Panc1 (cell line): ENCODE measurements at regions not wholly inside any gene's neighbourhood (a gene's known extent, or its start where the extent isn't known, plus 50 kb on each side); places are given as distances from the start of the nearest gene placed in this dataset.

Source experiments
- POLR2AphosphoS5 ChIP-seq: IDR thresholded peaks from 2 replicates; pipeline ENCODE4 v1.6.1; 2012; ENCODE audit warnings: mild to moderate bottlenecking, low read depth, low read length, moderate library complexity
- TCF7L2 ChIP-seq: IDR thresholded peaks from 2 replicates; pipeline ENCODE4 v1.6.1; 2011; ENCODE audit warnings: mild to moderate bottlenecking, low read depth, low read length, inconsistent platforms
- TF ChIP-seq, protein P1 (sequence below): fragments of 450-650 bp; IDR thresholded peaks from 2 replicates; pipeline ENCODE4 v1.5.1; 2017; ENCODE audit warnings: mild to moderate bottlenecking
- TF ChIP-seq, protein P2 (sequence below), 2 experiments: IDR thresholded peaks; 2 replicates each; pipeline ENCODE4 v1.6.1; 2011 to 2012; ENCODE audit warnings: low read depth in 2 of 2, control low read depth in 1 of 2, low read length in 1 of 2, mild to moderate bottlenecking in 1 of 2, moderate library complexity in 1 of 2; ENCODE audit not compliant: insufficient read depth in 1 of 2

DNA sequence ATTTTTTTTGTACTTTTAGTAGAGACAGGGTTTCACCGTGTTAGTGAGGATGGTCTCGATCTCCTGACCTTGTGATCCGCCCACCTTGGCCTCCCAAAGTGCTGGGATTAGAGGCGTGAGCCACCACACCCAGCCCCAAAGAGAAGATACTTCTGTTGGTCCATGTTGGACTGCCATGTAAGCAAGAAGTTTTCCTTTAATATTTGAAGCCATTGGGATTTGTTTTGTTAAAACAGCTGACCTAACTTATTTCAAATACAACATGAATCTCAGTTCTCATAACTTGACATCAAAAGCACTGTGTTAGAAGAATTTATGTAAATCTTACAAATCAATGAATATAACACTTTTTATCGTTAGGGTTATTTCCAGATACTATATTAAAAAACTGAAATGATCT lies 302.4 kb downstream of the SDHAF3 start:
- TF ChIP-seq, protein P1, sequence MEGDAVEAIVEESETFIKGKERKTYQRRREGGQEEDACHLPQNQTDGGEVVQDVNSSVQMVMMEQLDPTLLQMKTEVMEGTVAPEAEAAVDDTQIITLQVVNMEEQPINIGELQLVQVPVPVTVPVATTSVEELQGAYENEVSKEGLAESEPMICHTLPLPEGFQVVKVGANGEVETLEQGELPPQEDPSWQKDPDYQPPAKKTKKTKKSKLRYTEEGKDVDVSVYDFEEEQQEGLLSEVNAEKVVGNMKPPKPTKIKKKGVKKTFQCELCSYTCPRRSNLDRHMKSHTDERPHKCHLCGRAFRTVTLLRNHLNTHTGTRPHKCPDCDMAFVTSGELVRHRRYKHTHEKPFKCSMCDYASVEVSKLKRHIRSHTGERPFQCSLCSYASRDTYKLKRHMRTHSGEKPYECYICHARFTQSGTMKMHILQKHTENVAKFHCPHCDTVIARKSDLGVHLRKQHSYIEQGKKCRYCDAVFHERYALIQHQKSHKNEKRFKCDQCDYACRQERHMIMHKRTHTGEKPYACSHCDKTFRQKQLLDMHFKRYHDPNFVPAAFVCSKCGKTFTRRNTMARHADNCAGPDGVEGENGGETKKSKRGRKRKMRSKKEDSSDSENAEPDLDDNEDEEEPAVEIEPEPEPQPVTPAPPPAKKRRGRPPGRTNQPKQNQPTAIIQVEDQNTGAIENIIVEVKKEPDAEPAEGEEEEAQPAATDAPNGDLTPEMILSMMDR = no peak
- TF ChIP-seq, protein P2, sequence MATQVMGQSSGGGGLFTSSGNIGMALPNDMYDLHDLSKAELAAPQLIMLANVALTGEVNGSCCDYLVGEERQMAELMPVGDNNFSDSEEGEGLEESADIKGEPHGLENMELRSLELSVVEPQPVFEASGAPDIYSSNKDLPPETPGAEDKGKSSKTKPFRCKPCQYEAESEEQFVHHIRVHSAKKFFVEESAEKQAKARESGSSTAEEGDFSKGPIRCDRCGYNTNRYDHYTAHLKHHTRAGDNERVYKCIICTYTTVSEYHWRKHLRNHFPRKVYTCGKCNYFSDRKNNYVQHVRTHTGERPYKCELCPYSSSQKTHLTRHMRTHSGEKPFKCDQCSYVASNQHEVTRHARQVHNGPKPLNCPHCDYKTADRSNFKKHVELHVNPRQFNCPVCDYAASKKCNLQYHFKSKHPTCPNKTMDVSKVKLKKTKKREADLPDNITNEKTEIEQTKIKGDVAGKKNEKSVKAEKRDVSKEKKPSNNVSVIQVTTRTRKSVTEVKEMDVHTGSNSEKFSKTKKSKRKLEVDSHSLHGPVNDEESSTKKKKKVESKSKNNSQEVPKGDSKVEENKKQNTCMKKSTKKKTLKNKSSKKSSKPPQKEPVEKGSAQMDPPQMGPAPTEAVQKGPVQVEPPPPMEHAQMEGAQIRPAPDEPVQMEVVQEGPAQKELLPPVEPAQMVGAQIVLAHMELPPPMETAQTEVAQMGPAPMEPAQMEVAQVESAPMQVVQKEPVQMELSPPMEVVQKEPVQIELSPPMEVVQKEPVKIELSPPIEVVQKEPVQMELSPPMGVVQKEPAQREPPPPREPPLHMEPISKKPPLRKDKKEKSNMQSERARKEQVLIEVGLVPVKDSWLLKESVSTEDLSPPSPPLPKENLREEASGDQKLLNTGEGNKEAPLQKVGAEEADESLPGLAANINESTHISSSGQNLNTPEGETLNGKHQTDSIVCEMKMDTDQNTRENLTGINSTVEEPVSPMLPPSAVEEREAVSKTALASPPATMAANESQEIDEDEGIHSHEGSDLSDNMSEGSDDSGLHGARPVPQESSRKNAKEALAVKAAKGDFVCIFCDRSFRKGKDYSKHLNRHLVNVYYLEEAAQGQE (IDR thresholded peaks at IDR 0.05; ENCODE audit: insufficient read depth in 1 of 2, low read depth in 2 of 2, low read length in 1 of 2) = no peak
- TF ChIP-seq POLR2AphosphoS5 (no peak), TCF7L2 (no peak)
